ENCODE measurements at regions not wholly inside any gene's neighbourhood (a gene's known extent, or its start where the extent isn't known, plus 50 kb on each side); places are given as distances from the start of the nearest gene placed in this dataset.

- Histone ChIP-seq H3K79me2 (ENCODE audit: insufficient read depth, low read length) (no peaks in the 10 kb centered on the region), H3K9me3 (ENCODE audit: insufficient read depth, low read depth, low read length) (no peaks in the 10 kb centered on the region), H2AFZ (ENCODE audit: low read length) (no peak overlapping the region), H3F3A (ENCODE audit: low read depth) (no peaks in the 10 kb centered on the region), H3K4me3 (ENCODE audit: low read length, poor library complexity, severe bottlenecking) (no peak overlapping the region), H3K9ac (ENCODE audit: low read depth, low read length, poor library complexity, severe bottlenecking) (no peak overlapping the region), H3K27me3 (ENCODE audit: insufficient read depth, low read length, poor library complexity, severe bottlenecking) (no peaks in the 10 kb centered on the region), H3K36me3 (ENCODE audit: insufficient read depth, low read length) (no peaks in the 10 kb centered on the region), H4K20me1 (ENCODE audit: insufficient read depth, low read length, poor library complexity, severe bottlenecking) (no peaks in the 10 kb centered on the region), H3K4me2 (ENCODE audit: low read depth, low read length, poor library complexity, severe bottlenecking) (no peak overlapping the region), H3K4me1 (ENCODE audit: insufficient read depth, low read length, poor library complexity, severe bottlenecking) (no peaks in the 10 kb centered on the region), H3K9me2 (replicated peaks; ENCODE audit: low read depth, low read length) (no peaks in the 10 kb centered on the region)
- no peak for TF ChIP-seq EZH2phosphoT487 (IDR thresholded peaks at IDR 0.05; ENCODE audit: borderline replicate concordance)
- TF ChIP-seq, protein P1, sequence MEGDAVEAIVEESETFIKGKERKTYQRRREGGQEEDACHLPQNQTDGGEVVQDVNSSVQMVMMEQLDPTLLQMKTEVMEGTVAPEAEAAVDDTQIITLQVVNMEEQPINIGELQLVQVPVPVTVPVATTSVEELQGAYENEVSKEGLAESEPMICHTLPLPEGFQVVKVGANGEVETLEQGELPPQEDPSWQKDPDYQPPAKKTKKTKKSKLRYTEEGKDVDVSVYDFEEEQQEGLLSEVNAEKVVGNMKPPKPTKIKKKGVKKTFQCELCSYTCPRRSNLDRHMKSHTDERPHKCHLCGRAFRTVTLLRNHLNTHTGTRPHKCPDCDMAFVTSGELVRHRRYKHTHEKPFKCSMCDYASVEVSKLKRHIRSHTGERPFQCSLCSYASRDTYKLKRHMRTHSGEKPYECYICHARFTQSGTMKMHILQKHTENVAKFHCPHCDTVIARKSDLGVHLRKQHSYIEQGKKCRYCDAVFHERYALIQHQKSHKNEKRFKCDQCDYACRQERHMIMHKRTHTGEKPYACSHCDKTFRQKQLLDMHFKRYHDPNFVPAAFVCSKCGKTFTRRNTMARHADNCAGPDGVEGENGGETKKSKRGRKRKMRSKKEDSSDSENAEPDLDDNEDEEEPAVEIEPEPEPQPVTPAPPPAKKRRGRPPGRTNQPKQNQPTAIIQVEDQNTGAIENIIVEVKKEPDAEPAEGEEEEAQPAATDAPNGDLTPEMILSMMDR (conservative IDR thresholded peaks at IDR 0.05; ENCODE audit: low read length) = no peak
Observed at GRCh38 chr16:9557713-9558112, 466.3 kb downstream of the HAPSTR1 start.

GRCh38 chr16:9566099-9566498 is 474.7 kb downstream of the HAPSTR1 start:
- H3K27me3 ChIP-seq (ENCODE audit: insufficient read depth, low read length, poor library complexity, severe bottlenecking) = no peaks in the 10 kb centered on the region
- no peaks in the 10 kb centered on the region for H3K9me3 ChIP-seq (ENCODE audit: insufficient read depth, low read depth, low read length)
- H3F3A ChIP-seq (ENCODE audit: low read depth) = no peaks in the 10 kb centered on the region
- no peak overlapping the region for H3K4me3 ChIP-seq (ENCODE audit: low read length, poor library complexity, severe bottlenecking)
- H3K4me1 ChIP-seq (ENCODE audit: insufficient read depth, low read length, poor library complexity, severe bottlenecking) = no peaks in the 10 kb centered on the region
- no peak for TF ChIP-seq EZH2phosphoT487 (IDR thresholded peaks at IDR 0.05; ENCODE audit: borderline replicate concordance)
- no peak overlapping the region for H2AFZ ChIP-seq (ENCODE audit: low read length)
- H3K4me2 ChIP-seq (ENCODE audit: low read depth, low read length, poor library complexity, severe bottlenecking) = no peak overlapping the region
- H3K9ac ChIP-seq (ENCODE audit: low read depth, low read length, poor library complexity, severe bottlenecking) = no peak overlapping the region
- no peaks in the 10 kb centered on the region for H4K20me1 ChIP-seq (ENCODE audit: insufficient read depth, low read length, poor library complexity, severe bottlenecking)
- no peaks in the 10 kb centered on the region for H3K79me2 ChIP-seq (ENCODE audit: insufficient read depth, low read length)
- H3K9me2 ChIP-seq (replicated peaks; ENCODE audit: low read depth, low read length) = no peaks in the 10 kb centered on the region
- H3K36me3 ChIP-seq (ENCODE audit: insufficient read depth, low read length) = no peaks in the 10 kb centered on the region

GRCh38 chr16:9567666-9568065 is 476.2 kb downstream of the HAPSTR1 start:
- H3K79me2 ChIP-seq (ENCODE audit: insufficient read depth, low read length) = no peaks in the 10 kb centered on the region
- H3K9ac ChIP-seq (ENCODE audit: low read depth, low read length, poor library complexity, severe bottlenecking) = no peak overlapping the region
- TF ChIP-seq EZH2phosphoT487 (IDR thresholded peaks at IDR 0.05; ENCODE audit: borderline replicate concordance) = no peak
- TF ChIP-seq, protein P1 (conservative IDR thresholded peaks at IDR 0.05; ENCODE audit: low read length) = no peak

GRCh38 chr16:9568261-9568660 is 476.8 kb downstream of the HAPSTR1 start:
- Histone ChIP-seq H3K27me3 (ENCODE audit: insufficient read depth, low read length, poor library complexity, severe bottlenecking) (no peaks in the 10 kb centered on the region), H2AFZ (ENCODE audit: low read length) (no peak overlapping the region), H3K9me3 (ENCODE audit: insufficient read depth, low read depth, low read length) (no peaks in the 10 kb centered on the region), H3K4me1 (ENCODE audit: insufficient read depth, low read length, poor library complexity, severe bottlenecking) (no peaks in the 10 kb centered on the region), H3K4me3 (ENCODE audit: low read length, poor library complexity, severe bottlenecking) (no peak overlapping the region), H3K4me2 (ENCODE audit: low read depth, low read length, poor library complexity, severe bottlenecking) (no peak overlapping the region), H4K20me1 (ENCODE audit: insufficient read depth, low read length, poor library complexity, severe bottlenecking) (no peaks in the 10 kb centered on the region), H3K36me3 (ENCODE audit: insufficient read depth, low read length) (no peaks in the 10 kb centered on the region), H3K79me2 (ENCODE audit: insufficient read depth, low read length) (no peaks in the 10 kb centered on the region), H3K9me2 (replicated peaks; ENCODE audit: low read depth, low read length) (no peaks in the 10 kb centered on the region), H3F3A (ENCODE audit: low read depth) (no peaks in the 10 kb centered on the region), H3K9ac (ENCODE audit: low read depth, low read length, poor library complexity, severe bottlenecking) (no peak overlapping the region)
- TF ChIP-seq EZH2phosphoT487 (IDR thresholded peaks at IDR 0.05; ENCODE audit: borderline replicate concordance) = no peak
- TF ChIP-seq, protein P1 (conservative IDR thresholded peaks at IDR 0.05; ENCODE audit: low read length) = no peak

More at GRCh38 chr16:9567666-9568065, 476.2 kb downstream of the HAPSTR1 start:
- no peak overlapping the region for H3K4me2 ChIP-seq (ENCODE audit: low read depth, low read length, poor library complexity, severe bottlenecking)
- no peak overlapping the region for H2AFZ ChIP-seq (ENCODE audit: low read length)
- no peak overlapping the region for H3K4me3 ChIP-seq (ENCODE audit: low read length, poor library complexity, severe bottlenecking)
- no peaks in the 10 kb centered on the region for H3K4me1 ChIP-seq (ENCODE audit: insufficient read depth, low read length, poor library complexity, severe bottlenecking)
- no peaks in the 10 kb centered on the region for H3F3A ChIP-seq (ENCODE audit: low read depth)
- no peaks in the 10 kb centered on the region for H3K36me3 ChIP-seq (ENCODE audit: insufficient read depth, low read length)
- no peaks in the 10 kb centered on the region for H3K9me3 ChIP-seq (ENCODE audit: insufficient read depth, low read depth, low read length)
- no peaks in the 10 kb centered on the region for H3K9me2 ChIP-seq (replicated peaks; ENCODE audit: low read depth, low read length)
- H3K27me3 ChIP-seq (ENCODE audit: insufficient read depth, low read length, poor library complexity, severe bottlenecking) = no peaks in the 10 kb centered on the region
- H4K20me1 ChIP-seq (ENCODE audit: insufficient read depth, low read length, poor library complexity, severe bottlenecking) = no peaks in the 10 kb centered on the region
